DOHH2 (cell line): ENCODE measurements at regions not wholly inside any gene's neighbourhood (a gene's known extent, or its start where the extent isn't known, plus 50 kb on each side); places are given as distances from the start of the nearest gene placed in this dataset.

Experiments used
- EZH2phosphoT487 ChIP-seq: fragments of 200-600 bp; sonication (generic); IDR thresholded peaks from 2 replicates; pipeline ENCODE4 v1.6.1; 2017; ENCODE audit warnings: borderline replicate concordance, mild to moderate bottlenecking, antibody characterized with exemption, low read length, moderate library complexity, mixed read lengths
- TF ChIP-seq, protein P1 (sequence below): fragments of 200-600 bp; sonication (generic); IDR thresholded peaks from one replicate; pipeline ENCODE4 v1.5.1; 2014; ENCODE audit warnings: antibody characterized with exemption, mild to moderate bottlenecking, low read depth, low read length; ENCODE audit not compliant: poor library complexity, severe bottlenecking

GRCh38 chr12:115155665-115156645 is 472.0 kb upstream of the TBX3 start:
- TF ChIP-seq, protein P1, sequence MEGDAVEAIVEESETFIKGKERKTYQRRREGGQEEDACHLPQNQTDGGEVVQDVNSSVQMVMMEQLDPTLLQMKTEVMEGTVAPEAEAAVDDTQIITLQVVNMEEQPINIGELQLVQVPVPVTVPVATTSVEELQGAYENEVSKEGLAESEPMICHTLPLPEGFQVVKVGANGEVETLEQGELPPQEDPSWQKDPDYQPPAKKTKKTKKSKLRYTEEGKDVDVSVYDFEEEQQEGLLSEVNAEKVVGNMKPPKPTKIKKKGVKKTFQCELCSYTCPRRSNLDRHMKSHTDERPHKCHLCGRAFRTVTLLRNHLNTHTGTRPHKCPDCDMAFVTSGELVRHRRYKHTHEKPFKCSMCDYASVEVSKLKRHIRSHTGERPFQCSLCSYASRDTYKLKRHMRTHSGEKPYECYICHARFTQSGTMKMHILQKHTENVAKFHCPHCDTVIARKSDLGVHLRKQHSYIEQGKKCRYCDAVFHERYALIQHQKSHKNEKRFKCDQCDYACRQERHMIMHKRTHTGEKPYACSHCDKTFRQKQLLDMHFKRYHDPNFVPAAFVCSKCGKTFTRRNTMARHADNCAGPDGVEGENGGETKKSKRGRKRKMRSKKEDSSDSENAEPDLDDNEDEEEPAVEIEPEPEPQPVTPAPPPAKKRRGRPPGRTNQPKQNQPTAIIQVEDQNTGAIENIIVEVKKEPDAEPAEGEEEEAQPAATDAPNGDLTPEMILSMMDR: no peak
- no peak for TF ChIP-seq EZH2phosphoT487
